HG03196 (cell line): ENCODE measurements at regions not wholly inside any gene's neighbourhood (a gene's known extent, or its start where the extent isn't known, plus 50 kb on each side); places are given as distances from the start of the nearest gene placed in this dataset.
"Not testable (repeated sequence)": the region's sequence is repeated elsewhere in the genome, so short reads cannot be mapped to it uniquely, and the experiment has no call there.

ENCODE experiments used
- ATAC-seq: cut with Tn5 transposase; IDR thresholded peaks from one replicate; pipeline ENCODE4 v1.9.1; 2021; ENCODE audit not compliant: unreplicated experiment

GRCh38 chr3:48101301-48101650 is 85.1 kb upstream of the MAP4 start:
- not testable (repeated sequence) for ATAC-seq

DNA sequence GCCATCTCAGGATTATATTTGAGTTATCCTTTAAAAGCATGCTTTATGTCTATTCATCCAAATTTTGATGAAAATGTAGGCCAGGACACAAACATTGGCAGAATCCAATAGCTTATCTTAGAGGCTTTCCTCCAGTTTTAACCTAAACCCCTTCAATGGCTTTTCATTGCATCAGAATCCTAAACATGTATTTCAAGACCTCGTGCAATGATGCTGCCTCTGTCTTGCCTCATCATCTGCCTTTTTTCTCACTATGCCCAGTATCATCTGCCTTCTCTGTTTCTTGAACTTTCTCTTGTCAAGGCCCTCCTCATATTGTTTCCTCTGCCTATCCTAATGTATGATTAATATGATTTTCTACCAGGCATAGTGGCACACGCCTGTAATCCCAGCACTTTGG is 76.1 kb upstream of the MAP4 start:
- no peak for ATAC-seq

DNA sequence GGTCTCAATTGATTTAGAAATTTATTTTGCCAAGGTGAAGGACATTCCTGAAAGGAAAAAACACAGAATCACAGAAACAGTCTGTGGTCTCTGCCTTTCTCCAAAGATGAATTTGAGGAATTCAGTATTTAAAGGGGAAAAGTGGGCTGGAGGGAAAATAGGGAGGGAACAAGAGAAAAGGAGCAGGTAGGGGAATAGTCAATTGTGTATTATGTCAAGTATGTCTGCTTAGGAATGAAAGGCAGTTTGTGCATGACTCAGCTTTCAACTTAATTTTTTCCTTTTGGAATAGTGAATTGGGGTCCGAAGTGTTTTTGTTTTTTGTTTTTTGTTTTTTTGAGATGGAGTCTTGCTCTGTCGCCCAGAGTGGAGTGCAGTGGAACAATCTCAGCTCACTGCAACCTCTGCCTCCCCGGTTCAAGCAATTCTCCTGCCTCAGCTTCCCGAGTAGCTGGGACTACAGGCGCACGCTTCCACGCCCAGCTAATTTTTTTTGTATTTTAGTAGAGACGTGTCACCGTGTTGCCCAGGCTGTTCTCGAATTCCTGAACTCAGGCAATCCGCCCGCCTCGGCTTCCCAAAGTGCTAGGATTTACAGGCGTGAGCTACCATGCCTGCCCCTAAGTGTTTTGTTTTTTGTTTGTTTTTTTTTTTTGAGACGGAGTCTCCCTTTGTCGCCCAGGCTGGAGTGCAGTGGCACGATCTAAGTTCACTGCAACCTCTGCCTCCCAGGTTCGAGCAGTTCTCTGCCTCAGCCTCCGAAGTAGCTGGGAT is 74.1 kb upstream of the MAP4 start:
- ATAC-seq, result no peak

DNA sequence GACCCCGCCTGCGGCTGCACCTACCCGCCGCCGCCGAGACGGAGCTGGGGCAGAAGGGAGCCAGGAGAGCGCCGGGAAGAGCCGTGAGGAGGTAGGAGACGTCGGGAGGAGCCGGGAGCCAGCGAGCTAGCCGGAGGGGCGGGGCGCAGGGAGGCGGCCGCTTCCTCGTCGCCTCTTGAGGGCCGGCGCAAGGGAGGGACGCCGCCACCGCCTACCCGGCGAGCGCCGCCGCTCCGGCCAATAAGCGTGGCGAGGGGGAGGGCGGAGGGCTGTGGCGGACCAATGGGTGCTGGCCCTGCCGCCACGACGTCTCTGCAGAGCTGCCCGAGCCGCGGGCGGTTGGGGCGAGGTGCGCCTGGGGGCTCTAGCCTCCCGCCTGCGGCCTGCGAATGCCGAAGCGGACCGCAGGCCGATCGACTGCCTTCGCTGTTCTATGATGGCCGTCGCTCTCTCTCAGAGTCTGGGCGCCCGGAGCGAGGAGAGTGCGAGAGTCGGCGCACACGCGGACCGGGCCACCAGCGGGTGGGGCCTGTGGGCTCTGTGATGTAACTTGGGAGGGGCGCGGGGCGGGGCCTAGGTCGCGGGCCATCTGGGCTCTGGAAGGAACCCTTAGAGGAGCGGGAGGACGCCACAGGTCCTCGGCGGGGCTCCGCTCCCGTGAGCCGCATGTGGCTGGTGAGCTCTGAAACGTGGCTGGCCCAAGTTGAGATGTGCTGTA is 72.7 kb upstream of the MAP4 start:
- ATAC-seq, result peak; percentile 91

DNA sequence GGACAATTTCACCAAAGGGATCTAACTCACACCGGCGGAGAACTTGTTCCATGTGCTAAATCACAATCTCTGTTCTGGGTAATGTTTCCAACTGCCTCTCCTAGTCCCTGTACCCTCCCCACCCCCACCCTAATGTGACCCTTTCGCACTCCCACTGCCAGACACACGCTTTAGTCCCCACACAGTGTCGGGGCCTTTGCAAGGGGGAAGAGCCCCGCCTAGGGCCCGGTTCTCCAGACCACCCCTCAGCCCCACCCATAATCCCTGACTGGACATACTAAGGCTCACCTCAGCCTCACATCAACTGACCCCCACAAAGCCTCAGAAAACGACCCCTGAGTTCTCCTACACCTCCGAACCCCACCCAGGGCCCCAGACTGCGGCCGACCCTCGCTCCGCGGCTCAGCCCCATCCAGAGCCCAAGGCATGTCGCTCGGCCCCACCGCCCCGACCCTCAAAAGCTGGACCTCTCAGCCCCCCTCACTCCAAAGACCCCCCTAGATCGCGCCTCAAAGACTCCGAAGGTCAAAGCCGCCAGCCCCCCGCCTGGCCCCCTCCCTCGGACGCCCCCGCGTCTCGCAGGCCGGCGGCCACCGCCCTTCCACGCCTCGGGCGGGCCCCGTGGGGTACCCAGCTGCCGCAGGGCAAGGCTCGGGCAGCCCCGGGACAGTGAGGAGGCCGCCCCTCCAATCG is 72.0 kb upstream of the MAP4 start:
- peak; percentile 29 for ATAC-seq

DNA sequence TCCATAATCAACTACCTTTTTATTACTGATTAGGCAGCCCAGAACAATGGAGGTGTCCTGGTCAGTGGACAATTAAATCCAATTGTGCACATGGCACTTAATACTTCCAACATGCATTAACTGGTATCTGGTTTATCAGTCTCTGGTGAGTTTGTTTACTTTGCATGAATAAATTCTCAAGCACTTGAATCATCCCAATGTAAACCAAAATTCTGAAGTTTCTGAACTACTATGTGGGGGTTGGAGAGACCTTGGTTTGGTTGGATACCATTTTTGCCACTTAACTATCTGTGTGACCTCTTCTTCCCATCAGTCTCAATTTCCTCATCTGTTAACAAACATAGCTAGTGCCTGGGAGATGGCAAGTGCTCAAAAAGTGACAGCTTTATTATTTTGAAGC is 70.5 kb upstream of the MAP4 start:
- no peak for ATAC-seq

GRCh38 chr3:48084929-48085328 is 68.7 kb upstream of the MAP4 start:
- ATAC-seq, result no peak

DNA sequence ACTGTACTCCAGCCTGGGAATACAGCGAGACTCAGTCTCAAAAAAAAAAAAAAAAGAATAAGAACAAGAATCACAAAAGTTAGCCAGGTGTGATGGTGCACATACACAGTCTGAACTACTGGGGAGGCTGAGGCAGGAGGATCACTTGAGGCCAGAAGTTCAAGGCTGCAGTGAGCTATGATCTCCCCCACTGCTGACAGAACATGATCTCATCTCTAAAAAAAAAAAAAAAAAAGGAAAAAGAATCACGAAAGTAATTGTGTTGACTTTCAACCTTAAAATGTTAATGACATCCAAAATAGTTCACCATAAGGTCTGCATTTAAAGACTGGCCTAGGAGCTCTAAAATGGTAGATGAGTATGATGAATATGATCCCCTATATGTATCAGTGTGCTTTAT is 68.0 kb upstream of the MAP4 start:
- ATAC-seq, result no peak

- no peak for ATAC-seq
Measured at GRCh38 chr3:48082580-48083184, 66.5 kb upstream of the MAP4 start.

GRCh38 chr3:48077815-48078214 is 61.6 kb upstream of the MAP4 start:
- no peak for ATAC-seq

- no peak for ATAC-seq
Measured at GRCh38 chr3:48070030-48070429, 53.8 kb upstream of the MAP4 start.

GRCh38 chr3:48069339-48069738 is 53.1 kb upstream of the MAP4 start:
- ATAC-seq, result no peak

- ATAC-seq, result no peak
Measured at GRCh38 chr3:48068886-48069285, 52.7 kb upstream of the MAP4 start.

DNA sequence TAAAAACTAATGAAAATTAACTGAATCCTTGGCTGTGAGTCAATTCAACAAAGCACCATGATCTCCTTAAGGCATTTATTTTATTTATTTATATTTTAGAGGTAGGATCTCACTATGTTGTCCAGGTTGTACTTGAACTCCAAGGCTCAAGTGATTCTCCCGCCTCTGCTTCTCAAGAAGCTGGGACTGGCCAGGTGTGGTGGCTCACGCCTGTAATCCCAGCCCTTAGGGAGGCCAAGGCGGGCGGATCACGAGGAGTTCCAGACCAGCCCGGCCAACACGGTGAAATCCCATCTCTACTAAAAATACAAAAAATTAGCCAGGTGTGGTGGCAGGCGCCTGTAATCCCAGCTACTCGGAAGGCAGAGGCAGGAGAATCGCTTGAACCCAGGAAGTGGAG is 52.1 kb upstream of the MAP4 start:
- not testable (repeated sequence) for ATAC-seq

GRCh38 chr3:48067271-48067670 is 51.1 kb upstream of the MAP4 start:
- no peak for ATAC-seq
